ENCODE measurements at regions not wholly inside any gene's neighbourhood (a gene's known extent, or its start where the extent isn't known, plus 50 kb on each side); places are given as distances from the start of the nearest gene placed in this dataset.

- H3K4me3 Mint-ChIP-seq, result no peak overlapping the region
- H3K36me3 Mint-ChIP-seq, result peaks cover 3% of the 10 kb centered on the region
- H3K27ac Mint-ChIP-seq, result peak overlapping the region; percentile 18
- DNase-seq (ENCODE audit: low spot score in 2 of 2, unreplicated experiment in 2 of 2), result no peak
- TF ChIP-seq, protein P1, sequence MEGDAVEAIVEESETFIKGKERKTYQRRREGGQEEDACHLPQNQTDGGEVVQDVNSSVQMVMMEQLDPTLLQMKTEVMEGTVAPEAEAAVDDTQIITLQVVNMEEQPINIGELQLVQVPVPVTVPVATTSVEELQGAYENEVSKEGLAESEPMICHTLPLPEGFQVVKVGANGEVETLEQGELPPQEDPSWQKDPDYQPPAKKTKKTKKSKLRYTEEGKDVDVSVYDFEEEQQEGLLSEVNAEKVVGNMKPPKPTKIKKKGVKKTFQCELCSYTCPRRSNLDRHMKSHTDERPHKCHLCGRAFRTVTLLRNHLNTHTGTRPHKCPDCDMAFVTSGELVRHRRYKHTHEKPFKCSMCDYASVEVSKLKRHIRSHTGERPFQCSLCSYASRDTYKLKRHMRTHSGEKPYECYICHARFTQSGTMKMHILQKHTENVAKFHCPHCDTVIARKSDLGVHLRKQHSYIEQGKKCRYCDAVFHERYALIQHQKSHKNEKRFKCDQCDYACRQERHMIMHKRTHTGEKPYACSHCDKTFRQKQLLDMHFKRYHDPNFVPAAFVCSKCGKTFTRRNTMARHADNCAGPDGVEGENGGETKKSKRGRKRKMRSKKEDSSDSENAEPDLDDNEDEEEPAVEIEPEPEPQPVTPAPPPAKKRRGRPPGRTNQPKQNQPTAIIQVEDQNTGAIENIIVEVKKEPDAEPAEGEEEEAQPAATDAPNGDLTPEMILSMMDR (IDR thresholded peaks at IDR 0.05; ENCODE audit: unreplicated experiment), result no peak
- H3K27me3 Mint-ChIP-seq (ENCODE audit: low read depth), result peaks cover 3% of the 10 kb centered on the region
- H3K4me1 Mint-ChIP-seq, result peaks cover 26% of the 10 kb centered on the region
- H3K9me3 Mint-ChIP-seq, result peaks cover 15% of the 10 kb centered on the region
Measured at GRCh38 chr20:16945619-16946018, 197.5 kb downstream of the OTOR start.

- peaks cover 26% of the 10 kb centered on the region for H3K4me1 Mint-ChIP-seq
- peak overlapping the region; percentile 18 for H3K27ac Mint-ChIP-seq
Measured at GRCh38 chr20:16946097-16946496, 197.9 kb downstream of the OTOR start.

GRCh38 chr20:16947479-16947878 lies 199.3 kb downstream of the OTOR start:
- H3K27ac Mint-ChIP-seq, result peak overlapping the region; percentile 64
- peaks cover 3% of the 10 kb centered on the region for H3K36me3 Mint-ChIP-seq
- TF ChIP-seq, protein P1 (IDR thresholded peaks at IDR 0.05; ENCODE audit: unreplicated experiment), result no peak
- H3K27me3 Mint-ChIP-seq (ENCODE audit: low read depth), result no peaks in the 10 kb centered on the region
- peaks cover 18% of the 10 kb centered on the region for H3K9me3 Mint-ChIP-seq
- DNase-seq (ENCODE audit: low spot score in 2 of 2, unreplicated experiment in 2 of 2), result no peak
- H3K4me3 Mint-ChIP-seq, result no peak overlapping the region
- peaks cover 26% of the 10 kb centered on the region for H3K4me1 Mint-ChIP-seq

More at GRCh38 chr20:16946097-16946496, 197.9 kb downstream of the OTOR start:
- TF ChIP-seq, protein P1 (IDR thresholded peaks at IDR 0.05; ENCODE audit: unreplicated experiment), result no peak
- DNase-seq (ENCODE audit: low spot score in 2 of 2, unreplicated experiment in 2 of 2), result no peak
- Mint-ChIP-seq H3K27me3 (ENCODE audit: low read depth) (no peaks in the 10 kb centered on the region), H3K36me3 (peaks cover 3% of the 10 kb centered on the region), H3K4me3 (no peak overlapping the region), H3K9me3 (peaks cover 18% of the 10 kb centered on the region)

DNA sequence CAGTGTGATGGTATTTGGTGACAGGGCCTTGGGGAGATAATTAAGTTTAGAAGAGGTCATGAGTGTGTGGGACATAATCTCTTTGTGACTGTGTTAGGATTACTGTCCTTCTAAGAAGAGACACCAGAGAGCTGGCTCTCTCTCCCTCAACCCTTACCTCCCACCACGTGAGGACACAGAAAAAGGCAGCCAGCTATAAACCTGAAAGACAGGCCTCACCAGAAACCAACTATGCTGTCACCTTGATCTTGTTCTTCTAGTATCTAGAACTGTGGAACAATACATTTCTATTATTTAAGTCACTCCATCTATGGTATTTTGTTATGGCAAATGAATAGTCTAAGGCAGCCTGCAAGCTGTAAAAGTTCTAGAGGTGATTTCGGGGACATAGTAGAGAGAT lies 203.7 kb downstream of the OTOR start:
- Mint-ChIP-seq H3K4me1 (peaks cover 14% of the 10 kb centered on the region), H3K4me3 (no peak overlapping the region), H3K36me3 (peaks cover 3% of the 10 kb centered on the region), H3K27me3 (ENCODE audit: low read depth) (peaks cover 2% of the 10 kb centered on the region), H3K9me3 (peaks cover 18% of the 10 kb centered on the region), H3K27ac (no peak overlapping the region)
- TF ChIP-seq, protein P1 (IDR thresholded peaks at IDR 0.05; ENCODE audit: unreplicated experiment), result no peak
- DNase-seq (ENCODE audit: low spot score in 2 of 2, unreplicated experiment in 2 of 2), result no peak

GRCh38 chr20:16952965-16953364 lies 204.8 kb downstream of the OTOR start:
- Mint-ChIP-seq H3K36me3 (peaks cover 3% of the 10 kb centered on the region), H3K27me3 (ENCODE audit: low read depth) (peaks cover 2% of the 10 kb centered on the region), H3K4me1 (peaks cover 3% of the 10 kb centered on the region), H3K4me3 (no peak overlapping the region), H3K27ac (no peak overlapping the region), H3K9me3 (peaks cover 18% of the 10 kb centered on the region)
- TF ChIP-seq, protein P1 (IDR thresholded peaks at IDR 0.05; ENCODE audit: unreplicated experiment), result no peak
- DNase-seq (ENCODE audit: low spot score in 2 of 2, unreplicated experiment in 2 of 2), result no peak

GRCh38 chr20:16953858-16954257 lies 205.7 kb downstream of the OTOR start:
- peaks cover 18% of the 10 kb centered on the region for H3K9me3 Mint-ChIP-seq
- DNase-seq (ENCODE audit: low spot score in 2 of 2, unreplicated experiment in 2 of 2), result no peak
- H3K36me3 Mint-ChIP-seq, result peaks cover 3% of the 10 kb centered on the region
- TF ChIP-seq, protein P1 (IDR thresholded peaks at IDR 0.05; ENCODE audit: unreplicated experiment), result no peak
- H3K4me1 Mint-ChIP-seq, result peaks cover 2% of the 10 kb centered on the region
- H3K4me3 Mint-ChIP-seq, result no peak overlapping the region
- H3K27ac Mint-ChIP-seq, result no peak overlapping the region
- peaks cover 2% of the 10 kb centered on the region for H3K27me3 Mint-ChIP-seq (ENCODE audit: low read depth)

Measured in mesothelial cell of epicardium (in vitro differentiated cells).